Osteoblast (primary cell): ENCODE measurements at regions not wholly inside any gene's neighbourhood (a gene's known extent, or its start where the extent isn't known, plus 50 kb on each side); places are given as distances from the start of the nearest gene placed in this dataset.

ENCODE experiments used
- DNase-seq: peaks from one replicate; pipeline ENCODE4 v3.0.0; 2011; ENCODE audit warnings: low spot score, mixed read lengths; ENCODE audit not compliant: insufficient read length; ENCODE audit errors: missing footprints
- H2AFZ ChIP-seq: 2 replicates; pipeline ENCODE4 v1.6.0; 2011; ENCODE audit warnings: mild to moderate bottlenecking, low read length
- H3K27ac ChIP-seq: 2 replicates; pipeline ENCODE4 v1.5.1; 2011; ENCODE audit warnings: mild to moderate bottlenecking, low read depth, low read length, moderate library complexity
- H3K27me3 ChIP-seq: 2 replicates; pipeline ENCODE4 v1.6.0; 2012; ENCODE audit warnings: mild to moderate bottlenecking, control low read depth, inconsistent platforms, low read length, moderate library complexity; ENCODE audit not compliant: insufficient read depth
- H3K36me3 ChIP-seq: 2 replicates; pipeline ENCODE4 v1.5.1; 2011; ENCODE audit warnings: mild to moderate bottlenecking, low read length, control low read depth, moderate library complexity; ENCODE audit not compliant: insufficient read depth
- H3K4me1 ChIP-seq: 2 replicates; pipeline ENCODE4 v1.5.1; 2011; ENCODE audit warnings: mild to moderate bottlenecking, low read length, control low read depth, moderate library complexity; ENCODE audit not compliant: insufficient read depth
- H3K4me2 ChIP-seq: 2 replicates; pipeline ENCODE4 v1.6.0; 2011; ENCODE audit warnings: mild to moderate bottlenecking, low read length; ENCODE audit not compliant: insufficient read depth
- H3K4me3 ChIP-seq: fragments of 200-600 bp; sonication (generic); 3 replicates; pipeline ENCODE4 v1.5.1; 2012; ENCODE audit warnings: mild to moderate bottlenecking, low read length, inconsistent platforms; ENCODE audit not compliant: insufficient read depth
- H3K79me2 ChIP-seq: 2 replicates; pipeline ENCODE4 v1.6.0; 2012; ENCODE audit warnings: mild to moderate bottlenecking, low read length, control low read depth, inconsistent platforms; ENCODE audit not compliant: insufficient read depth
- H3K9me3 ChIP-seq: 2 replicates; pipeline ENCODE4 v1.5.1; 2011; ENCODE audit warnings: low read depth, low read length, control low read depth
- H4K20me1 ChIP-seq: 2 replicates; pipeline ENCODE4 v1.6.0; 2012; ENCODE audit warnings: mild to moderate bottlenecking, low read length, control low read depth; ENCODE audit not compliant: insufficient read depth
- CTCF ChIP-seq: IDR thresholded peaks from 2 replicates; pipeline ENCODE4 v1.5.1; 2011; ENCODE audit warnings: mild to moderate bottlenecking, low read depth, low read length, moderate library complexity; ENCODE audit errors: extremely low read depth

- Histone ChIP-seq H3K27ac (no peak overlapping the region), H3K4me2 (no peak overlapping the region), H3K27me3 (no peaks in the 10 kb centered on the region), H3K4me3 (no peak overlapping the region), H3K36me3 (no peaks in the 10 kb centered on the region), H3K9me3 (no peaks in the 10 kb centered on the region), H3K4me1 (no peaks in the 10 kb centered on the region), H4K20me1 (no peaks in the 10 kb centered on the region), H3K79me2 (no peaks in the 10 kb centered on the region), H2AFZ (no peak overlapping the region)
- no peak for TF ChIP-seq CTCF
- no peak for DNase-seq
Measured at GRCh38 chr6:134714679-134715078, 235.2 kb downstream of the ALDH8A1 start.

- no peaks in the 10 kb centered on the region for H3K36me3 ChIP-seq
- no peak for DNase-seq
- no peaks in the 10 kb centered on the region for H3K79me2 ChIP-seq
- no peak overlapping the region for H3K4me3 ChIP-seq
- H3K4me2 ChIP-seq: no peak overlapping the region
- no peak overlapping the region for H3K27ac ChIP-seq
- no peaks in the 10 kb centered on the region for H3K4me1 ChIP-seq
- H3K27me3 ChIP-seq: no peaks in the 10 kb centered on the region
- H2AFZ ChIP-seq: no peak overlapping the region
- TF ChIP-seq CTCF: no peak
- H3K9me3 ChIP-seq: no peaks in the 10 kb centered on the region
- H4K20me1 ChIP-seq: no peaks in the 10 kb centered on the region
Measured at GRCh38 chr6:134714113-134714512, 235.8 kb downstream of the ALDH8A1 start.

- H3K27me3 ChIP-seq: no peaks in the 10 kb centered on the region
- H4K20me1 ChIP-seq: no peaks in the 10 kb centered on the region
- no peak overlapping the region for H2AFZ ChIP-seq
- H3K79me2 ChIP-seq: no peaks in the 10 kb centered on the region
- DNase-seq: no peak
- no peak overlapping the region for H3K27ac ChIP-seq
- no peak overlapping the region for H3K4me3 ChIP-seq
- H3K36me3 ChIP-seq: no peaks in the 10 kb centered on the region
- TF ChIP-seq CTCF: no peak
- no peaks in the 10 kb centered on the region for H3K9me3 ChIP-seq
- H3K4me1 ChIP-seq: peaks cover 5% of the 10 kb centered on the region
- H3K4me2 ChIP-seq: no peak overlapping the region
Measured at GRCh38 chr6:134712311-134712710, 237.6 kb downstream of the ALDH8A1 start.

GRCh38 chr6:134708079-134708478 is 241.8 kb downstream of the ALDH8A1 start:
- H2AFZ ChIP-seq: no peak overlapping the region
- TF ChIP-seq CTCF: no peak
- no peak for DNase-seq

More at GRCh38 chr6:134708079-134708478, 241.8 kb downstream of the ALDH8A1 start:
- Histone ChIP-seq H3K4me2 (no peak overlapping the region), H3K4me1 (peaks cover 17% of the 10 kb centered on the region), H3K4me3 (no peak overlapping the region), H3K9me3 (no peaks in the 10 kb centered on the region), H3K36me3 (no peaks in the 10 kb centered on the region), H4K20me1 (no peaks in the 10 kb centered on the region), H3K27ac (no peak overlapping the region), H3K27me3 (peaks cover 4% of the 10 kb centered on the region), H3K79me2 (no peaks in the 10 kb centered on the region)
